ENCODE measurements at regions not wholly inside any gene's neighbourhood (a gene's known extent, or its start where the extent isn't known, plus 50 kb on each side); places are given as distances from the start of the nearest gene placed in this dataset.

GRCh38 chr4:108393890-108394472, 225.2 kb upstream of the LEF1 start:
- Histone ChIP-seq H2AFZ (no peak overlapping the region), H3K36me3 (replicated peaks; ENCODE audit: insufficient read depth, low read depth) (no peaks in the 10 kb centered on the region), H4K20me1 (ENCODE audit: insufficient read depth, poor library complexity, severe bottlenecking) (no peaks in the 10 kb centered on the region), H3K27me3 (no peaks in the 10 kb centered on the region), H3K27ac (no peak overlapping the region), H3K9me3 (ENCODE audit: low read depth) (no peaks in the 10 kb centered on the region), H3K4me2 (no peak overlapping the region), H3K4me1 (ENCODE audit: insufficient read depth) (no peaks in the 10 kb centered on the region), H3K4me3 (no peak overlapping the region), H3K79me2 (no peaks in the 10 kb centered on the region), H3K9me2 (replicated peaks; ENCODE audit: insufficient read depth) (no peaks in the 10 kb centered on the region)
- DNase-seq (ENCODE audit: low spot score) = no peak
- 75% methylated on average over 1 of the region's 1 CpG for WGBS (ENCODE audit: low lambda C conversion rate, missing lambda C conversion rate)
- TF ChIP-seq EZH2 (IDR thresholded peaks at IDR 0.05; ENCODE audit: borderline replicate concordance) (no peak), EZH2phosphoT487 (IDR thresholded peaks at IDR 0.05; ENCODE audit: low read depth, severe bottlenecking, unreplicated experiment) (no peak), CTCF (IDR thresholded peaks at IDR 0.05; ENCODE audit: poor library complexity) (no peak)

- no peak overlapping the region for H2AFZ ChIP-seq
- no peak for DNase-seq (ENCODE audit: low spot score)
- TF ChIP-seq CTCF (IDR thresholded peaks at IDR 0.05; ENCODE audit: poor library complexity) (no peak), EZH2 (IDR thresholded peaks at IDR 0.05; ENCODE audit: borderline replicate concordance) (no peak), EZH2phosphoT487 (IDR thresholded peaks at IDR 0.05; ENCODE audit: low read depth, severe bottlenecking, unreplicated experiment) (no peak)
- no peaks in the 10 kb centered on the region for H3K9me3 ChIP-seq (ENCODE audit: low read depth)
- no peaks in the 10 kb centered on the region for H3K36me3 ChIP-seq (replicated peaks; ENCODE audit: insufficient read depth, low read depth)
- no peaks in the 10 kb centered on the region for H3K27me3 ChIP-seq
- no peaks in the 10 kb centered on the region for H4K20me1 ChIP-seq (ENCODE audit: insufficient read depth, poor library complexity, severe bottlenecking)
- no peaks in the 10 kb centered on the region for H3K79me2 ChIP-seq
- 90% methylated on average over 3 of the region's 3 CpGs for WGBS (ENCODE audit: low lambda C conversion rate, missing lambda C conversion rate)
- no peak overlapping the region for H3K27ac ChIP-seq
- H3K9me2 ChIP-seq (replicated peaks; ENCODE audit: insufficient read depth) = no peaks in the 10 kb centered on the region
- no peaks in the 10 kb centered on the region for H3K4me1 ChIP-seq (ENCODE audit: insufficient read depth)
- H3K4me2 ChIP-seq = no peak overlapping the region
- no peak overlapping the region for H3K4me3 ChIP-seq
Measured at GRCh38 chr4:108391701-108392455, 223.1 kb upstream of the LEF1 start.

- no peaks in the 10 kb centered on the region for H3K4me1 ChIP-seq (ENCODE audit: insufficient read depth)
- no peaks in the 10 kb centered on the region for H3K79me2 ChIP-seq
- 87% methylated on average over 2 of the region's 2 CpGs for WGBS (ENCODE audit: low lambda C conversion rate, missing lambda C conversion rate)
- H3K4me2 ChIP-seq = no peak overlapping the region
- TF ChIP-seq EZH2phosphoT487 (IDR thresholded peaks at IDR 0.05; ENCODE audit: low read depth, severe bottlenecking, unreplicated experiment) (no peak), EZH2 (IDR thresholded peaks at IDR 0.05; ENCODE audit: borderline replicate concordance) (no peak), CTCF (IDR thresholded peaks at IDR 0.05; ENCODE audit: poor library complexity) (no peak)
- no peaks in the 10 kb centered on the region for H3K36me3 ChIP-seq (replicated peaks; ENCODE audit: insufficient read depth, low read depth)
- no peak overlapping the region for H3K27ac ChIP-seq
- no peak overlapping the region for H2AFZ ChIP-seq
- H3K4me3 ChIP-seq = no peak overlapping the region
- H3K9me2 ChIP-seq (replicated peaks; ENCODE audit: insufficient read depth) = no peaks in the 10 kb centered on the region
- no peak for DNase-seq (ENCODE audit: low spot score)
- H4K20me1 ChIP-seq (ENCODE audit: insufficient read depth, poor library complexity, severe bottlenecking) = no peaks in the 10 kb centered on the region
- H3K27me3 ChIP-seq = no peaks in the 10 kb centered on the region
- no peaks in the 10 kb centered on the region for H3K9me3 ChIP-seq (ENCODE audit: low read depth)
Measured at GRCh38 chr4:108385076-108385475, 216.3 kb upstream of the LEF1 start.
